ENCODE measurements at regions not wholly inside any gene's neighbourhood (a gene's known extent, or its start where the extent isn't known, plus 50 kb on each side); places are given as distances from the start of the nearest gene placed in this dataset.

- TF ChIP-seq FOS (IDR thresholded peaks at IDR 0.05; ENCODE audit: borderline replicate concordance, insufficient read depth, low read length) (no peak), JUN (IDR thresholded peaks at IDR 0.05; ENCODE audit: borderline replicate concordance, insufficient read depth, insufficient read length, low read depth) (no peak), CTCF (IDR thresholded peaks at IDR 0.05; ENCODE audit: extremely low read depth in 1 of 2, insufficient read depth in 1 of 2, low read depth in 1 of 2, low read length in 2 of 2) (no peak), POLR2AphosphoS5 (IDR thresholded peaks at IDR 0.05; ENCODE audit: insufficient read depth, low read depth, low read length) (no peak), POLR2A (IDR thresholded peaks at IDR 0.05; ENCODE audit: low read depth, low read length) (no peak), MYC (IDR thresholded peaks at IDR 0.05; ENCODE audit: low read depth, low read length) (no peak), MAX (IDR thresholded peaks at IDR 0.05; ENCODE audit: insufficient read depth, insufficient read length) (no peak), EZH2 (IDR thresholded peaks at IDR 0.05; ENCODE audit: borderline replicate concordance, low read depth, low read length, severe bottlenecking) (no peak), GATA2 (IDR thresholded peaks at IDR 0.05; ENCODE audit: insufficient read depth, insufficient read length, low read depth, low read length) (no peak)
- no peak for FAIRE-seq
- H3K9me1 ChIP-seq (replicated peaks; ENCODE audit: control insufficient read depth, extremely low read depth, insufficient read depth, low read length): no peaks in the 10 kb centered on the region
- no peaks in the 10 kb centered on the region for H3K27me3 ChIP-seq (ENCODE audit: control insufficient read depth in 2 of 2, insufficient read depth in 2 of 2, low read length in 2 of 2)
- H3K4me3 ChIP-seq (replicated peaks in 1 of 3; ENCODE audit: insufficient read depth in 1 of 3, low read depth in 1 of 3, low read length in 3 of 3): no peak overlapping the region
- no peak overlapping the region for H3K9ac ChIP-seq (replicated peaks; ENCODE audit: extremely low read depth, insufficient read depth, low read length)
- POLR2A ChIA-PET: no interaction called here
- no peak overlapping the region for H3K4me2 ChIP-seq (ENCODE audit: insufficient read depth, low read length)
- H3K79me2 ChIP-seq (ENCODE audit: control insufficient read depth, insufficient read depth, low read length): no peaks in the 10 kb centered on the region
- DNase-seq (ENCODE audit: low read depth, low spot score): no peak
- H3K4me1 ChIP-seq (ENCODE audit: control insufficient read depth, extremely low read depth, insufficient read depth, low read length): no peaks in the 10 kb centered on the region
- no TSS peak for BruUV-seq (replicated peaks)
- no peak overlapping the region for H2AFZ ChIP-seq (ENCODE audit: low read depth, low read length)
- CTCF ChIA-PET: no interaction called here
- no peak overlapping the region for H3K27ac ChIP-seq (ENCODE audit: insufficient read depth, low read depth, low read length)
- intact Hi-C loops (cut with micrococcal nuclease) (no loop called here), dilution Hi-C loops (cut with MboI; ENCODE audit: extremely low pct_ligation_motif_present, low sequenced_read_pairs) (no loop called here)
- no peaks in the 10 kb centered on the region for H3K9me3 ChIP-seq (replicated peaks; ENCODE audit: control insufficient read depth, insufficient read depth, low read length)
- H4K20me1 ChIP-seq (replicated peaks; ENCODE audit: control insufficient read depth, extremely low read depth, insufficient read depth, low read length): no peaks in the 10 kb centered on the region
- H3K36me3 ChIP-seq (ENCODE audit: control insufficient read depth in 2 of 2, extremely low read depth in 1 of 2, insufficient read depth in 2 of 2, low read length in 2 of 2): no peaks in the 10 kb centered on the region
Measured at GRCh38 chr9:103243553-103243952, 248.4 kb downstream of the CYLC2 start.
